Loucy (cell line): ENCODE measurements at regions not wholly inside any gene's neighbourhood (a gene's known extent, or its start where the extent isn't known, plus 50 kb on each side); places are given as distances from the start of the nearest gene placed in this dataset.

Experiments used
- H2AFZ ChIP-seq: fragments of 200-600 bp; sonication (generic); 2 replicates; pipeline ENCODE4 v1.6.0; 2016; ENCODE audit warnings: antibody characterized with exemption, mild to moderate bottlenecking, low read length, moderate library complexity
- H3F3A ChIP-seq: fragments of 200-600 bp; 2 replicates; pipeline ENCODE4 v1.6.0; 2016; ENCODE audit warnings: antibody characterized with exemption, low read depth, mild to moderate bottlenecking
- H3K27me3 ChIP-seq: fragments of 200-600 bp; sonication (generic); 2 replicates; pipeline ENCODE4 v1.6.1; 2014; ENCODE audit warnings: low read length, mild to moderate bottlenecking; ENCODE audit not compliant: insufficient read depth, poor library complexity, severe bottlenecking
- H3K36me3 ChIP-seq: fragments of 200-600 bp; sonication (generic); 2 replicates; pipeline ENCODE4 v1.6.1; 2016; ENCODE audit warnings: low read length; ENCODE audit not compliant: insufficient read depth
- H3K4me1 ChIP-seq: fragments of 200-600 bp; sonication (generic); 2 replicates; pipeline ENCODE4 v1.5.1; 2014; ENCODE audit warnings: low read length, mild to moderate bottlenecking; ENCODE audit not compliant: insufficient read depth, poor library complexity, severe bottlenecking
- H3K4me2 ChIP-seq: fragments of 200-600 bp; sonication (generic); 2 replicates; pipeline ENCODE4 v1.6.0; 2014; ENCODE audit warnings: antibody characterized with exemption, low read length, low read depth, mild to moderate bottlenecking; ENCODE audit not compliant: poor library complexity, severe bottlenecking
- H3K4me3 ChIP-seq: fragments of 200-600 bp; sonication (generic); 2 replicates; pipeline ENCODE4 v1.5.1; 2014; ENCODE audit warnings: low read length, mild to moderate bottlenecking, mixed read lengths; ENCODE audit not compliant: poor library complexity, severe bottlenecking
- H3K79me2 ChIP-seq: fragments of 200-600 bp; sonication (generic); 2 replicates; pipeline ENCODE4 v1.6.1; 2014; ENCODE audit warnings: low read length; ENCODE audit not compliant: insufficient read depth
- H3K9ac ChIP-seq: fragments of 200-600 bp; sonication (generic); 2 replicates; pipeline ENCODE4 v1.6.0; 2014; ENCODE audit warnings: mild to moderate bottlenecking, low read depth, low read length, moderate library complexity; ENCODE audit not compliant: poor library complexity, severe bottlenecking
- H3K9me2 ChIP-seq: fragments of 200-600 bp; sonication (generic); replicated peaks from 2 replicates; pipeline ENCODE4 v1.6.1; 2016; ENCODE audit warnings: low read depth, low read length, mixed read lengths
- H3K9me3 ChIP-seq: fragments of 200-600 bp; sonication (generic); 2 replicates; pipeline ENCODE4 v1.6.1; 2014; ENCODE audit warnings: mild to moderate bottlenecking, antibody characterized with exemption, low read length, low read depth; ENCODE audit not compliant: insufficient read depth
- H4K20me1 ChIP-seq: fragments of 200-600 bp; sonication (generic); 2 replicates; pipeline ENCODE4 v1.6.0; 2014; ENCODE audit warnings: antibody characterized with exemption, low read length, mild to moderate bottlenecking; ENCODE audit not compliant: insufficient read depth, poor library complexity, severe bottlenecking
- CTCF ChIP-seq: fragments of 200-600 bp; sonication (generic); conservative IDR thresholded peaks from 2 replicates; pipeline ENCODE4 v1.5.1; 2014; ENCODE audit warnings: mild to moderate bottlenecking, antibody characterized with exemption, low read length
- EZH2phosphoT487 ChIP-seq: fragments of 200-600 bp; IDR thresholded peaks from 2 replicates; pipeline ENCODE4 v1.6.1; 2018; ENCODE audit warnings: antibody characterized with exemption, mild to moderate bottlenecking, moderate library complexity, borderline replicate concordance

DNA sequence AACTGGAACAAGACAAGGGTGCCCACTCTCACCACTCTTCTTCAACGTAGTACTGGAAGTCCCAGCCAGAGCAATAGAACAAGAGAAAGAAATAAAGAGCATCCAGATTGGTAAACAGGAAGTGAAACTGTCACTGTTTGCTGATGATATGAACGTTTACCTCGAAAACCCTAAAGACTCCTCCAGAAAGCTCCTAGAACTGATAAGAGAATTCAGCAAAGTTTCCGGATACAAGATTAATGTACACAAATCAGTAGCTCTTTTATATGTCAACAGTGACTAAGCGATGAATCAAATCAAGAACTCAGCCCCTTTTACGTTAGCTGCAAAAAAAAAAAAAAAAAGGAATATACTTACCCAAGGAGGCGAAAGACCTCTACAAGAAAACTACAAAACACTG is 306.6 kb downstream of the PLK2 start:
- Histone ChIP-seq H3K4me2 (no peak overlapping the region), H3K4me3 (no peak overlapping the region), H3K9ac (no peak overlapping the region)

GRCh38 chr5:58151414-58151813 is 308.5 kb downstream of the PLK2 start:
- H3K9ac ChIP-seq, result no peak overlapping the region
- no peak overlapping the region for H3K4me3 ChIP-seq
- no peaks in the 10 kb centered on the region for H3K79me2 ChIP-seq
- no peak overlapping the region for H2AFZ ChIP-seq
- no peaks in the 10 kb centered on the region for H3K27me3 ChIP-seq
- H3K36me3 ChIP-seq, result no peaks in the 10 kb centered on the region
- no peaks in the 10 kb centered on the region for H3K9me2 ChIP-seq
- TF ChIP-seq EZH2phosphoT487 (no peak), CTCF (no peak)
- H3K4me1 ChIP-seq, result no peaks in the 10 kb centered on the region
- no peaks in the 10 kb centered on the region for H4K20me1 ChIP-seq
- H3K4me2 ChIP-seq, result no peak overlapping the region
- no peaks in the 10 kb centered on the region for H3K9me3 ChIP-seq
- H3F3A ChIP-seq, result no peaks in the 10 kb centered on the region

More for the DNA sequence above, 306.6 kb downstream of the PLK2 start:
- TF ChIP-seq EZH2phosphoT487 (no peak), CTCF (no peak)
- Histone ChIP-seq H3K79me2 (no peaks in the 10 kb centered on the region), H3K9me2 (no peaks in the 10 kb centered on the region), H3K4me1 (no peaks in the 10 kb centered on the region), H3K36me3 (no peaks in the 10 kb centered on the region), H4K20me1 (no peaks in the 10 kb centered on the region), H3K27me3 (no peaks in the 10 kb centered on the region), H2AFZ (no peak overlapping the region), H3F3A (no peaks in the 10 kb centered on the region), H3K9me3 (no peaks in the 10 kb centered on the region)

DNA sequence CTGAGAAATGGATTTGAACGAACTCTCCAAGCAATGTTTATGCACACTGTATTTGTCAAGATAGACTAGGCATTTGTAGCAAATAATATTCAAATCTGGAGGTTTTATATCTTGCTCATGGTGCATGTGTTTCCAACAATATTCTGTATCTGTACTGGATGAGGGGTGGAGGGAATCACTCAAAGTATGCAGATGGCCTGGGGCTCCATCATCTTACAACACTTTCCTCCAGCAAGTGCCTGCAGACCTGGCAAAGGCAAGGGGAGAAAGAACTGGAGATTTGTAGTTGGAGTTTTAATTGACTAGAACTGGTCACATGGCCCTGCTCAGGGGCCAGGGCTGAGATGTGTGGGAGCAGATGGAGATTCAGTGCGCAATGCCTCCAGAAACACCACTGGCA is 309.0 kb downstream of the PLK2 start:
- Histone ChIP-seq H3F3A (no peaks in the 10 kb centered on the region), H4K20me1 (no peaks in the 10 kb centered on the region), H3K4me2 (no peak overlapping the region), H3K27me3 (no peaks in the 10 kb centered on the region), H3K9me2 (no peaks in the 10 kb centered on the region), H3K9ac (no peak overlapping the region), H2AFZ (no peak overlapping the region), H3K79me2 (no peaks in the 10 kb centered on the region), H3K9me3 (no peaks in the 10 kb centered on the region), H3K36me3 (no peaks in the 10 kb centered on the region), H3K4me3 (no peak overlapping the region), H3K4me1 (no peaks in the 10 kb centered on the region)
- TF ChIP-seq CTCF (no peak), EZH2phosphoT487 (no peak)
